Right hindlimb (tissue), 1 donor: ENCODE measurements at regions not wholly inside any gene's neighbourhood (a gene's known extent, or its start where the extent isn't known, plus 50 kb on each side); places are given as distances from the start of the nearest gene placed in this dataset.
"Not testable (repeated sequence)": the region's sequence is repeated elsewhere in the genome, so short reads cannot be mapped to it uniquely, and the experiment has no call there.

Source experiments
- DNase-seq: peaks from one replicate; pipeline ENCODE4 v3.0.0-alpha.2; 2018

- DNase-seq, result not testable (repeated sequence)
Observed at GRCh38 chr5:20752179-20752578, 764.2 kb upstream of the CDH18 start.

- DNase-seq, result not testable (repeated sequence)
Observed at GRCh38 chr5:20735715-20736114, 747.7 kb upstream of the CDH18 start.

- not testable (repeated sequence) for DNase-seq
Observed at GRCh38 chr5:20732223-20732622, 744.2 kb upstream of the CDH18 start.

GRCh38 chr5:20721286-20721685, 733.3 kb upstream of the CDH18 start:
- DNase-seq, result not testable (repeated sequence)

GRCh38 chr5:20711520-20712155, 723.6 kb upstream of the CDH18 start:
- not testable (repeated sequence) for DNase-seq

- DNase-seq, result not testable (repeated sequence)
Observed at GRCh38 chr5:20707634-20708033, 719.6 kb upstream of the CDH18 start.

GRCh38 chr5:20694121-20694520, 706.1 kb upstream of the CDH18 start:
- DNase-seq, result no peak

GRCh38 chr5:20692913-20693312, 704.9 kb upstream of the CDH18 start:
- DNase-seq, result no peak

- no peak for DNase-seq
Observed at GRCh38 chr5:20683241-20683940, 695.4 kb upstream of the CDH18 start.

GRCh38 chr5:20680718-20681302, 692.8 kb upstream of the CDH18 start:
- no peak for DNase-seq

GRCh38 chr5:20678814-20679298, 690.9 kb upstream of the CDH18 start:
- no peak for DNase-seq

GRCh38 chr5:20678386-20678785, 690.4 kb upstream of the CDH18 start:
- DNase-seq, result no peak

GRCh38 chr5:20660588-20660987, 672.6 kb upstream of the CDH18 start:
- no peak for DNase-seq

GRCh38 chr5:20656262-20656661, 668.3 kb upstream of the CDH18 start:
- no peak for DNase-seq

GRCh38 chr5:20655211-20655610, 667.2 kb upstream of the CDH18 start:
- no peak for DNase-seq

- DNase-seq, result no peak
Observed at GRCh38 chr5:20654746-20655145, 666.7 kb upstream of the CDH18 start.

GRCh38 chr5:20654033-20654432, 666.0 kb upstream of the CDH18 start:
- DNase-seq, result no peak

- DNase-seq, result no peak
Observed at GRCh38 chr5:20649966-20650365, 662.0 kb upstream of the CDH18 start.

- DNase-seq, result no peak
Observed at GRCh38 chr5:20648981-20649380, 661.0 kb upstream of the CDH18 start.

GRCh38 chr5:20636686-20637085, 648.7 kb upstream of the CDH18 start:
- DNase-seq, result no peak

GRCh38 chr5:20619591-20619990, 631.6 kb upstream of the CDH18 start:
- DNase-seq, result no peak

GRCh38 chr5:20618340-20618739, 630.3 kb upstream of the CDH18 start:
- DNase-seq, result no peak

- peak; percentile 33 for DNase-seq
Observed at GRCh38 chr5:20617841-20618240, 629.8 kb upstream of the CDH18 start.
